ENCODE measurements at regions not wholly inside any gene's neighbourhood (a gene's known extent, or its start where the extent isn't known, plus 50 kb on each side); places are given as distances from the start of the nearest gene placed in this dataset.
"Not testable (repeated sequence)": the region's sequence is repeated elsewhere in the genome, so short reads cannot be mapped to it uniquely, and the experiment has no call there.

DNA sequence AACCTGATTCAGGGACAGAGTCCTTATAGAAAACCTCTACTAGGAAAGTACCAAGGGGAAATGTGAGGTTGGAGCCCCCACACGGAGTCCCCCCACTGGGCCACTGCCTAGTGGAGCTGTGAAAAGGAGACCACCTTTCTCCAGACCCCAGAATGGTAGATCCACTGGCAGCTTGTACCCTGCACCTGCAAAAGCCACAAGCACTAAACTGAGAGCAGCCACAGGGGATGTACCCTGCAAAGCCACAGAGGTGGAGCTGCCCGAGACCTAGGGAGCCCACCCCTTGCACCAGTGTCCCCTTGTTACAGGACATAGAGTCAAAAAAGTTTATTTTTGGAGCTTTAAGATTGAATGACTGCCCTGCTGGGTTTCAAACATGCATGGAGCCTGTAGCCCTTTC is 87.2 kb upstream of the KCNMA1 start:
- no peak for DNase-seq (ENCODE audit: extremely low read depth, low read depth)
- TF ChIP-seq, protein P1, sequence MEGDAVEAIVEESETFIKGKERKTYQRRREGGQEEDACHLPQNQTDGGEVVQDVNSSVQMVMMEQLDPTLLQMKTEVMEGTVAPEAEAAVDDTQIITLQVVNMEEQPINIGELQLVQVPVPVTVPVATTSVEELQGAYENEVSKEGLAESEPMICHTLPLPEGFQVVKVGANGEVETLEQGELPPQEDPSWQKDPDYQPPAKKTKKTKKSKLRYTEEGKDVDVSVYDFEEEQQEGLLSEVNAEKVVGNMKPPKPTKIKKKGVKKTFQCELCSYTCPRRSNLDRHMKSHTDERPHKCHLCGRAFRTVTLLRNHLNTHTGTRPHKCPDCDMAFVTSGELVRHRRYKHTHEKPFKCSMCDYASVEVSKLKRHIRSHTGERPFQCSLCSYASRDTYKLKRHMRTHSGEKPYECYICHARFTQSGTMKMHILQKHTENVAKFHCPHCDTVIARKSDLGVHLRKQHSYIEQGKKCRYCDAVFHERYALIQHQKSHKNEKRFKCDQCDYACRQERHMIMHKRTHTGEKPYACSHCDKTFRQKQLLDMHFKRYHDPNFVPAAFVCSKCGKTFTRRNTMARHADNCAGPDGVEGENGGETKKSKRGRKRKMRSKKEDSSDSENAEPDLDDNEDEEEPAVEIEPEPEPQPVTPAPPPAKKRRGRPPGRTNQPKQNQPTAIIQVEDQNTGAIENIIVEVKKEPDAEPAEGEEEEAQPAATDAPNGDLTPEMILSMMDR (IDR thresholded peaks at IDR 0.05; ENCODE audit: low read depth, low read length): no peak

DNA sequence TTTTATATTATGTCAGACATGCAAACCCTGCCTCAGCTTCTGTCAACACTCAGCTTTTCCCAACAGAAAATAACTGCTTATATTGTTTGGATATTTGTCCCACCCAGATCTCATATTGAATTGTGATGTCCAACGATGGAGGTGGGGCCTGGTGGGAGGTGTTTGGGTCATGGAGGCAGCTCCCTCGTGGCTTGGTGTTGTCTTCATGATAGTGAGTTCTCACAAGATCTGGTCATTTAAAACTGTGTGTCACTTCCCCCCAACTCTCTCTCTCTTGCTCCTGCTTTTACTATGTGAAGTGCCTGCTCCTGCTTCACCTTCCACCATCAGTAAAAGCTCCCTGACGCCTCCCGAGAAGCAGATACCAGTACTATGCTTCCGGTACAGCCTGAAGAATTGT is 85.8 kb upstream of the KCNMA1 start:
- TF ChIP-seq, protein P1 (IDR thresholded peaks at IDR 0.05; ENCODE audit: low read depth, low read length): no peak
- DNase-seq (ENCODE audit: extremely low read depth, low read depth): no peak

DNA sequence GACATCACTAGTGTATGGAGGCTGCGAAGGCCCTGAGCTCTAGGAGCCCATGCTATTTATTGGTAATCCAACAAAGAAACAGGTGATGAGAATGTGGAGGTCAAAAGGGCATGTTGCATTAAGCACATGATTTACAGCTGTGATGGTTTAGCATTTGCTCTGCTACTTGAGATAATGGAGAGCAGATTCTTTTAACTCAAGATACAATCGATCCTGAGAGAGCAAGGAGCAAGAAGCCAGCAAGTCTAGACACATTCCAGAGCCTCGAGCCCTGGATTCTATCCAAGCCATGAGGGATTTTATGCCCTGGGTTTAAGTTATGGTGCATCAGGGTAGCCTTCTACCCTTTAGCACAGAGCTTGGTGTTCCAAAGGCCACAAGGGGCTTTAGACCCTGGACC is 85.3 kb upstream of the KCNMA1 start:
- not testable (repeated sequence) for DNase-seq (ENCODE audit: extremely low read depth, low read depth)

DNA sequence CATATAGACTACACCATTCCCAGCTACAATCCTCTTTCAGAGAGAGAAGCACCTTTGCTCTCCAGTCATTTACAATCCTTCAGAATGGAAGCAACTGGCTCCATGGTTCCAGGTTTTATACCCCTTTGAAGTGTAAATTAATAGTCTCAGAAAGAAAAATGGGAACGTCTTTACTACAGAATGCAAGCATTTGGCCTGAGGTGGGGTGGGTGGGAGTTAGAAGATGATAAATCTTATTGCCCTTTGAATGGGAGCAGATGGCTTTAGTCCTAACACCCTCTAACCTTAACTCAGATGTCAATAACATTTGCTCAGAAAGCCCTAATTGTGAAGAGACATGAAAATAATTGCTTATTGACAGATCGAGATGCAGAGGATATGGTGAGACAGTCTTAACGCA is 84.2 kb upstream of the KCNMA1 start:
- TF ChIP-seq, protein P1 (IDR thresholded peaks at IDR 0.05; ENCODE audit: low read depth, low read length): no peak
- no peak for DNase-seq (ENCODE audit: extremely low read depth, low read depth)

DNA sequence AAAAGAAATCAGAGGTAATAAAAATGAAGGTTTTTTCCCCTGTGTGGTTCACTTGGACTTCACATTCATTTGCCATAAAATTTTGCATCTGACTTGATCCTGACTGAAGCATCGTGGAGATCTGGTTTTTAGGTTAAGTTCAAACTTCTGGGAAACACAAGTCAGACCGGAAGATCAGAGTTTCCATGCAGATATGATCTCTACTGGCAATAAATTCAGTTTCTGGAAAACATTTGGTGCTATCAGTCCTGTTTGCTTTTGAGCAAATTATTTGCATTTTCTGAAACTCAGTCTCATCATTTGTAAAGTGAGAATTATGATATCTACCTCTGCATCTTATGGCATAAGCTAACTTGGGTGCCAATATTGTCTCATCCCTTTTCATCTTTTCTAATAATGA is 81.3 kb upstream of the KCNMA1 start:
- DNase-seq (ENCODE audit: extremely low read depth, low read depth): no peak
- TF ChIP-seq, protein P1 (IDR thresholded peaks at IDR 0.05; ENCODE audit: low read depth, low read length): no peak

DNA sequence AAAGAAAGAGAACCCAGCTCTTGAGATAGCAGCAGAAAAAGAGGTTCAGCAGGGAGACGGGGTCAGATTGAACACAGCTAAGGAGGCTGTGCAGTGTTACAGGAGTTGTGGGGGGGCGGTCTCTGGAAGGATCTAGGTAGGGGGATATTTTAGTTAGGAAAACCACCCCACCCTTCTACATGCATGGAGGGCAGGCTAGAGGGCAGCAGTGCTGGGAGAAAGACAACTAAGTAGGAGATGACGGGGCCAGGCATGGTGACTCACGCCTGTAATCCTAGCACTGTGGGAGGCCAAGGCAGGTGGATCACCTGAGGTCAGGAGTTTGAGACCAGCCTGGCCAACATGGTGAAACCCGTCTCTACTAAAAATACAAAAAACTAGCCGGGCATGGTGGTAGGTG is 80.7 kb upstream of the KCNMA1 start:
- DNase-seq (ENCODE audit: extremely low read depth, low read depth): not testable (repeated sequence)

DNA sequence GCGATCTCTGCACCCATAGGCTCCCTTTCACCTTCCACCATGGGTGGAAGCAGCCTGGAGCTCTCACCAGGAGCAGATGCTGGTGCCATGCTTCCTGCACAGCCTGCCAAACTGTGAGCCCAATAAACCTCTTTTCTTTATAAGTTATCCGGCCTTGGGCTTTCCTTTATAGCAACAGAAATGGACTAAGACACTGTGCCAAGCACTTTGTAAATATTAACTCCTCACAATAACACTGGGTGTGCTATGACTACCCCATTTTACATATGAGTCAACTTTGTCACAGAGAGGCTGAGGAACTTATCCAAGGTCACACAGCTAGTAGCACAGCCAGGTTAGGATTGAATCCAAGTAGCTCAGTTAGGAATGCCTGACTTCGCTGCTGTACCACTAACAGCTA is 79.7 kb upstream of the KCNMA1 start:
- no peak for DNase-seq (ENCODE audit: extremely low read depth, low read depth)
- TF ChIP-seq, protein P1 (IDR thresholded peaks at IDR 0.05; ENCODE audit: low read depth, low read length): no peak

DNA sequence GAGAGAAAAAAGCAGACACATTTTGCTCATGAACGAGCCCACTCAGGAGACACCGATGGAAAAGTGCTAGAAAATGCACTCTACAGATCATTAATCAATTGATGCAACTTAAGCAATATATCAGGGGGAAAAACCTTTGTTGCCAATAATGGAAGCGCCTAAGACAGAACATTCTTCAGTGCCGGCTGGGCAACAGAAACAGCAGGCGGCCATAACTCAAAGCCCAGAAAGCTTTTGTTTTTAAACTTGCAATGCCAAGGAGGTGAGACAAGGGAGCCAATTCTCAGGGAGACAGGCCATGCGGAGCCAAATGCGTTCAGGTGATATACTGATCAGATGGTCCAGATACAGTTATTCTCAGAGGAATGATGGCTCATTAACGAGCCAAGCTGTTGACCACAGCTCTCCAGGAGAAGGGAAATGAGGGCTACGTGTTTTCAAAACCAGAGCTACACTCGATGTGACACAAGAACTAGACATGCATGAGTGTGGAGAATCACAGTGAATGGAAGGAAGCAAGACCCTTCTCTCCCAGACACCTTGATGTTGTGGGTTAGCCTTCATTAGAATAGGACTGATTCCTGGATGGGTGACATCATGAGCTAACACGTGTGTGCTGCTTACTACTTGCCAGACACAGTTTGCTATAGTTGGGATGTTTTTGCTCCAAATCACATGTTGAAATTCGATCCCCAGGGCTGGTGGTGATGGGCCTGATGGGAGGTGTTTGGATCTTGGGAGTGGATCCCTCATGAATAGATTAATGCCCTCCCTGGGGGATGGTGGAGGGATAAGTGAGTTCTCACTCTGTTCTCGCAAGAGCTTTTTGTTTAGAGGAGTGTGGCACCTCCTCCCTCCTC is 79.1 kb upstream of the KCNMA1 start:
- DNase-seq (ENCODE audit: extremely low read depth, low read depth): no peak
- TF ChIP-seq, protein P1 (IDR thresholded peaks at IDR 0.05; ENCODE audit: low read depth, low read length): no peak

Measured in AG09319 (cell line).